ENCODE measurements at regions not wholly inside any gene's neighbourhood (a gene's known extent, or its start where the extent isn't known, plus 50 kb on each side); places are given as distances from the start of the nearest gene placed in this dataset.

GRCh38 chr9:111158363-111158762 is 120.1 kb upstream of the LPAR1 start:
- peaks cover 6% of the 10 kb centered on the region for H3K27me3 Mint-ChIP-seq
- H3K4me1 Mint-ChIP-seq (ENCODE audit: low read depth): peaks cover 2% of the 10 kb centered on the region
- DNase-seq (ENCODE audit: low spot score, unreplicated experiment): no peak
- no peak for TF ChIP-seq CTCF (IDR thresholded peaks at IDR 0.05; ENCODE audit: unreplicated experiment)
- no peaks in the 10 kb centered on the region for H3K9me3 Mint-ChIP-seq (ENCODE audit: low read depth)
- H3K36me3 Mint-ChIP-seq (ENCODE audit: insufficient read depth): no peaks in the 10 kb centered on the region
- H3K27ac Mint-ChIP-seq: no peak overlapping the region
- no peak overlapping the region for H3K4me3 Mint-ChIP-seq (ENCODE audit: low read depth)

- H3K27ac Mint-ChIP-seq: no peak overlapping the region
- H3K36me3 Mint-ChIP-seq (ENCODE audit: insufficient read depth): no peaks in the 10 kb centered on the region
- TF ChIP-seq CTCF (IDR thresholded peaks at IDR 0.05; ENCODE audit: unreplicated experiment): no peak
- no peak overlapping the region for H3K4me3 Mint-ChIP-seq (ENCODE audit: low read depth)
- no peak for DNase-seq (ENCODE audit: low spot score, unreplicated experiment)
- no peaks in the 10 kb centered on the region for H3K9me3 Mint-ChIP-seq (ENCODE audit: low read depth)
- no peaks in the 10 kb centered on the region for H3K4me1 Mint-ChIP-seq (ENCODE audit: low read depth)
- H3K27me3 Mint-ChIP-seq: no peaks in the 10 kb centered on the region
These were observed 115.9 kb upstream of the LPAR1 start for GRCh38 chr9:111154081-111154562.

GRCh38 chr9:111152614-111153406 is 114.5 kb upstream of the LPAR1 start:
- no peak overlapping the region for H3K4me3 Mint-ChIP-seq (ENCODE audit: low read depth)
- no peaks in the 10 kb centered on the region for H3K4me1 Mint-ChIP-seq (ENCODE audit: low read depth)
- H3K36me3 Mint-ChIP-seq (ENCODE audit: insufficient read depth): no peaks in the 10 kb centered on the region
- H3K27ac Mint-ChIP-seq: no peak overlapping the region
- H3K27me3 Mint-ChIP-seq: no peaks in the 10 kb centered on the region
- TF ChIP-seq CTCF (IDR thresholded peaks at IDR 0.05; ENCODE audit: unreplicated experiment): no peak
- H3K9me3 Mint-ChIP-seq (ENCODE audit: low read depth): no peaks in the 10 kb centered on the region
- no peak for DNase-seq (ENCODE audit: low spot score, unreplicated experiment)

GRCh38 chr9:111151537-111151936 is 113.3 kb upstream of the LPAR1 start:
- no peak for DNase-seq (ENCODE audit: low spot score, unreplicated experiment)
- H3K27ac Mint-ChIP-seq: no peak overlapping the region
- no peak for TF ChIP-seq CTCF (IDR thresholded peaks at IDR 0.05; ENCODE audit: unreplicated experiment)
- H3K4me1 Mint-ChIP-seq (ENCODE audit: low read depth): no peaks in the 10 kb centered on the region
- H3K4me3 Mint-ChIP-seq (ENCODE audit: low read depth): no peak overlapping the region
- H3K36me3 Mint-ChIP-seq (ENCODE audit: insufficient read depth): no peaks in the 10 kb centered on the region
- no peaks in the 10 kb centered on the region for H3K27me3 Mint-ChIP-seq
- no peaks in the 10 kb centered on the region for H3K9me3 Mint-ChIP-seq (ENCODE audit: low read depth)

GRCh38 chr9:111150181-111150580 is 111.9 kb upstream of the LPAR1 start:
- H3K27me3 Mint-ChIP-seq: no peaks in the 10 kb centered on the region

More at GRCh38 chr9:111150181-111150580, 111.9 kb upstream of the LPAR1 start:
- Mint-ChIP-seq H3K27ac (no peak overlapping the region), H3K36me3 (ENCODE audit: insufficient read depth) (no peaks in the 10 kb centered on the region), H3K4me3 (ENCODE audit: low read depth) (no peak overlapping the region), H3K9me3 (ENCODE audit: low read depth) (no peaks in the 10 kb centered on the region), H3K4me1 (ENCODE audit: low read depth) (no peaks in the 10 kb centered on the region)
- no peak for TF ChIP-seq CTCF (IDR thresholded peaks at IDR 0.05; ENCODE audit: unreplicated experiment)
- DNase-seq (ENCODE audit: low spot score, unreplicated experiment): no peak
